ENCODE measurements at regions not wholly inside any gene's neighbourhood (a gene's known extent, or its start where the extent isn't known, plus 50 kb on each side); places are given as distances from the start of the nearest gene placed in this dataset.

GRCh38 chr2:105950521-105951383 lies 206.0 kb downstream of the NCK2 start:
- TF ChIP-seq CTCF (conservative IDR thresholded peaks at IDR 0.05; ENCODE audit: low read depth, low read length): no peak
- H3K4me3 ChIP-seq (ENCODE audit: low read depth, low read length): no peak overlapping the region
- no peak for DNase-seq (ENCODE audit: low read depth)

- DNase-seq (ENCODE audit: low read depth): no peak
- H3K4me3 ChIP-seq (ENCODE audit: low read depth, low read length): no peak overlapping the region
- no peak for TF ChIP-seq CTCF (conservative IDR thresholded peaks at IDR 0.05; ENCODE audit: low read depth, low read length)
These were observed 199.3 kb downstream of the NCK2 start for GRCh38 chr2:105943977-105944376.

Data from choroid plexus epithelial cell (primary cell).